ENCODE measurements at regions not wholly inside any gene's neighbourhood (a gene's known extent, or its start where the extent isn't known, plus 50 kb on each side); places are given as distances from the start of the nearest gene placed in this dataset.

DNA sequence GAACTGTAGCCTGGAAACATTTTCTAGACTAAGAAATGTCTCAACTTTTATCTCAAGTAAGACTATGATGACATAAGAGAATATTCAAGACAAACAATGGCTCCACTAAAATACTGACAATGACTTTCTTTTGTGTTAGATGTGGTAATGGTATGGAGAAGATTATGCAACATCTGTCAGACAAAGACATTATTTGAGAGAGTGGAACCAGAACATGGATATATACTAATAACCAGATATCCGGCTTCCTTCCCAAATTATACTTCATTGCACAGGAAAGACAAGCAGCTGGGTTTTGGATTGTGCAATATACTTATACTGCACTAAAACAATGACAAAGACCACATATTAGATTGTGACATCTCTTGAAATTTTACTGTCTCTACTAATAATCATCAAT is 290.8 kb upstream of the GIMD1 start:
- intact Hi-C loops (cut with micrococcal nuclease), result no loop called here
- Histone ChIP-seq H3K4me1 (no peaks in the 10 kb centered on the region), H3K36me3 (no peaks in the 10 kb centered on the region), H3K27me3 (ENCODE audit: low read depth) (no peaks in the 10 kb centered on the region), H3K4me3 (no peak overlapping the region), H3K27ac (replicated peaks) (no peak overlapping the region), H3K9me3 (replicated peaks) (no peaks in the 10 kb centered on the region)
- no peak for DNase-seq
- no peak for TF ChIP-seq CTCF (IDR thresholded peaks at IDR 0.05; ENCODE audit: borderline replicate concordance)

- H3K4me1 ChIP-seq, result no peaks in the 10 kb centered on the region
- intact Hi-C loops (cut with micrococcal nuclease), result no loop called here
- no peaks in the 10 kb centered on the region for H3K27me3 ChIP-seq (ENCODE audit: low read depth)
- H3K9me3 ChIP-seq (replicated peaks), result no peaks in the 10 kb centered on the region
- no peak for TF ChIP-seq CTCF (IDR thresholded peaks at IDR 0.05; ENCODE audit: borderline replicate concordance)
- DNase-seq, result no peak
- no peak overlapping the region for H3K4me3 ChIP-seq
- no peaks in the 10 kb centered on the region for H3K36me3 ChIP-seq
- H3K27ac ChIP-seq (replicated peaks), result no peak overlapping the region
Observed at GRCh38 chr4:106652095-106652494, 283.5 kb upstream of the GIMD1 start.

DNA sequence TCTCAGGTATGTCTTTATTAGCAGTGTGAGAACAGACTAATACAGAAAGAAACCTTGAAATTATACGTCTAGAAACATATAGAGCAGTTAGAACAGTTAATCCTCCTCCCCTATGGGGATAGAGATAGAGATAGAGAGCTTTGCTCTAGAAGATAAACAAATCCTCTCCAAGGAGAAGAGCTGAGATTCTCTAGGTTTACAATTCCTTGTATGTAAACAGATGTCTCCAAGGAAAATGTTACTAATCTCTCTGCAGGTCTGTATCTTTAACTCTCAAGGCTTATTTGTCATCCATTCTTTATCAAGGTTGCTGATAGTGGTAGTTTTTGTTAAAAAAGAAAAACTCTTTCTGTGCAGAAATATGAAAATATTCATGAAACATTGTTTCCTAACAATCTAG is 282.1 kb upstream of the GIMD1 start:
- Histone ChIP-seq H3K4me1 (no peaks in the 10 kb centered on the region), H3K4me3 (no peak overlapping the region), H3K9me3 (replicated peaks) (no peaks in the 10 kb centered on the region), H3K36me3 (no peaks in the 10 kb centered on the region), H3K27ac (replicated peaks) (no peak overlapping the region), H3K27me3 (ENCODE audit: low read depth) (no peaks in the 10 kb centered on the region)
- intact Hi-C loops (cut with micrococcal nuclease), result no loop called here
- TF ChIP-seq CTCF (IDR thresholded peaks at IDR 0.05; ENCODE audit: borderline replicate concordance), result no peak
- DNase-seq, result no peak

- Histone ChIP-seq H3K27ac (replicated peaks) (no peak overlapping the region), H3K9me3 (replicated peaks) (peaks cover 17% of the 10 kb centered on the region), H3K4me1 (no peaks in the 10 kb centered on the region), H3K4me3 (no peak overlapping the region), H3K36me3 (no peaks in the 10 kb centered on the region), H3K27me3 (ENCODE audit: low read depth) (no peaks in the 10 kb centered on the region)
- no peak for TF ChIP-seq CTCF (IDR thresholded peaks at IDR 0.05; ENCODE audit: borderline replicate concordance)
- no peak for DNase-seq
- intact Hi-C loops (cut with micrococcal nuclease), result no loop called here
Observed at GRCh38 chr4:106647451-106647850, 278.9 kb upstream of the GIMD1 start.

GRCh38 chr4:106629268-106629625 is 260.7 kb upstream of the GIMD1 start:
- Histone ChIP-seq H3K27me3 (ENCODE audit: low read depth) (no peaks in the 10 kb centered on the region), H3K9me3 (replicated peaks) (no peaks in the 10 kb centered on the region), H3K27ac (replicated peaks) (no peak overlapping the region), H3K4me1 (no peaks in the 10 kb centered on the region), H3K36me3 (no peaks in the 10 kb centered on the region), H3K4me3 (no peak overlapping the region)
- intact Hi-C loops (cut with micrococcal nuclease), result no loop called here
- DNase-seq, result no peak
- TF ChIP-seq CTCF (IDR thresholded peaks at IDR 0.05; ENCODE audit: borderline replicate concordance), result no peak
